ENCODE measurements at regions not wholly inside any gene's neighbourhood (a gene's known extent, or its start where the extent isn't known, plus 50 kb on each side); places are given as distances from the start of the nearest gene placed in this dataset.

DNA sequence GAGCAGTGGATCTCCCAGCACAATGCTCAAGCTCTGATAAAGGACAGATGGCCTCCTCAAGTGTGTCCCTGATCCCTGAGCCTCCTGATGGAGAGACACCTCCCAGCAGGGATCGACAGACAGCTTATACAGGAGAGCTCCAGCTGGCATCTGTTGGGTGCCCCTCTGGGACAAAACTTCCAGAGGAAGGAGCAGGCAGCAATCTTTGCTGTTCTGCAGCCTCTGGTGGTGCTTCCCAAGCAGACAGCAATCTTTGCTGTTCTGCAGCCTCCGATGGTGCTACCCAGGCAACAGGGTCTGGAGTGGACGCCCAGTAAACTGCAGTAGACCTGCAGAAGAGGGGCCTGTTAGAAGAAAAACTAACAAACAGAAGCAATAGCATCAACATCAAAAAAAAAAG, 349.3 kb upstream of the SPRY2 start:
- DNase-seq (no peak), FAIRE-seq (no peak)
- peaks cover 0 to 6% (median 3%) of the 10 kb centered on the region in 3 donors for H3K9me3 ChIP-seq (ENCODE audit: control insufficient read depth in 2 of 3, insufficient read depth in 1 of 3, low read length in 3 of 3)
- H3K36me3 ChIP-seq (ENCODE audit: control insufficient read depth in 2 of 3, insufficient read depth in 3 of 3, low read length in 3 of 3) = no peaks in the 10 kb centered on the region
- H3K27ac ChIP-seq (ENCODE audit: low read depth in 2 of 2, low read length in 2 of 2) = no peak overlapping the region
- H3K4me3 ChIP-seq (ENCODE audit: low read length in 3 of 3) = no peak overlapping the region
- no peaks in the 10 kb centered on the region for H3K4me1 ChIP-seq (ENCODE audit: control insufficient read depth in 2 of 3, insufficient read depth in 2 of 3, low read depth in 1 of 3, low read length in 3 of 3)
- H3K9ac ChIP-seq (ENCODE audit: low read length in 3 of 3) = no peak overlapping the region
- TF ChIP-seq CTCF (IDR thresholded peaks at IDR 0.05; ENCODE audit: borderline replicate concordance, extremely low read depth, insufficient read depth) = no peak
- intact Hi-C loops (cut with DNase I) = no loop called here
- no peaks in the 10 kb centered on the region for H3K27me3 ChIP-seq (ENCODE audit: control insufficient read depth, insufficient read depth, low read length)

DNA sequence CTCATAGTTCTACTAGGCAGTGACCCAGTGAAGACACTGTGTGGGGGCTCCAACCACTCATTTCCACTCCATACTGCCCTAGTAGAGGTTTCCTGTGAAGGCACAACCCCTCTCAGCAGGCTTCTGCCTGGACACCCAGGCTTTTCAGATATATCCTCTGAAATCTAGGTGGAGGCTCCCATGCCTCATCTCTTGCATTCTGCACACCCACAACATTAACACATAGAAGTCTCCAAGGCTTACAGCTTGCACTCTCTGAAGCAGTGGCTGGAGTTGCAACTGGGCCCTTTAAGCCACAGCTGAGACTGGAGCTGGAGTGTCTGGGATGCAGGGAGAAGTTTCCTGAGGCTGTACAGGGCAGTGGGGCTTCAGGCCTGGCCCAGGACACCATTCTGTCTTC, 347.7 kb upstream of the SPRY2 start:
- H3K27ac ChIP-seq (ENCODE audit: low read depth in 2 of 2, low read length in 2 of 2) = no peak overlapping the region
- intact Hi-C loops (cut with DNase I) = no loop called here
- peaks cover 0 to 6% (median 3%) of the 10 kb centered on the region in 3 donors for H3K9me3 ChIP-seq (ENCODE audit: control insufficient read depth in 2 of 3, insufficient read depth in 1 of 3, low read length in 3 of 3)
- DNase-seq (no peak), FAIRE-seq (no peak)
- H3K4me3 ChIP-seq (ENCODE audit: low read length in 3 of 3) = no peak overlapping the region
- H3K9ac ChIP-seq (ENCODE audit: low read length in 3 of 3) = no peak overlapping the region
- TF ChIP-seq CTCF (IDR thresholded peaks at IDR 0.05; ENCODE audit: borderline replicate concordance, extremely low read depth, insufficient read depth) = no peak
- no peaks in the 10 kb centered on the region for H3K36me3 ChIP-seq (ENCODE audit: control insufficient read depth in 2 of 3, insufficient read depth in 3 of 3, low read length in 3 of 3)
- no peaks in the 10 kb centered on the region for H3K27me3 ChIP-seq (ENCODE audit: control insufficient read depth, insufficient read depth, low read length)
- H3K4me1 ChIP-seq (ENCODE audit: control insufficient read depth in 2 of 3, insufficient read depth in 2 of 3, low read depth in 1 of 3, low read length in 3 of 3) = no peaks in the 10 kb centered on the region

DNA sequence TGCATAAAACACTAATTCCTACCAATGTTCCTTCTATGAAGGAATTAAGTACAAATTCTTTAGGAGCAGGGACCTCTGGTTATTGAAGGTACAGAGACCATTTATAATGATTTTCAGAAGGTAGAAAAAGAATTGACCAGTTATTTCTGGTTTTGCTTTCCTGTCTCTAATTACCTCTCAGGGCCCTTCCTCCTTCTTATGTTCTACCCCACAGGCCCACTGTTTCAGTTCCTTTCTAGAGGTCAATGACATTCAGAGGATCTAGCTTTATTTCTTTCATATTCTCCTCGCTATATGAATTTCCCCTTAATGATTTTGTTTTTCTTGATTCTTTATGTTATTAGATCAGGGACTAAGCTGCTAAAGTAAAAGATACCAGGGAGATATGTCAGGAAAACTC, 345.0 kb upstream of the SPRY2 start:
- H3K27me3 ChIP-seq (ENCODE audit: control insufficient read depth, insufficient read depth, low read length) = no peaks in the 10 kb centered on the region
- no peak for TF ChIP-seq CTCF (IDR thresholded peaks at IDR 0.05; ENCODE audit: borderline replicate concordance, extremely low read depth, insufficient read depth)
- no peak overlapping the region for H3K27ac ChIP-seq (ENCODE audit: low read depth in 2 of 2, low read length in 2 of 2)
- H3K4me1 ChIP-seq (ENCODE audit: control insufficient read depth in 2 of 3, insufficient read depth in 2 of 3, low read depth in 1 of 3, low read length in 3 of 3) = no peaks in the 10 kb centered on the region
- no peaks in the 10 kb centered on the region for H3K36me3 ChIP-seq (ENCODE audit: control insufficient read depth in 2 of 3, insufficient read depth in 3 of 3, low read length in 3 of 3)
- no peak overlapping the region for H3K9ac ChIP-seq (ENCODE audit: low read length in 3 of 3)
- H3K9me3 ChIP-seq (ENCODE audit: control insufficient read depth in 2 of 3, insufficient read depth in 1 of 3, low read length in 3 of 3) = peaks cover 0 to 6% (median 3%) of the 10 kb centered on the region in 3 donors
- DNase-seq (no peak), FAIRE-seq (no peak)
- H3K4me3 ChIP-seq (ENCODE audit: low read length in 3 of 3) = no peak overlapping the region
- intact Hi-C loops (cut with DNase I) = no loop called here
